ENCODE measurements at regions not wholly inside any gene's neighbourhood (a gene's known extent, or its start where the extent isn't known, plus 50 kb on each side); places are given as distances from the start of the nearest gene placed in this dataset.

DNA sequence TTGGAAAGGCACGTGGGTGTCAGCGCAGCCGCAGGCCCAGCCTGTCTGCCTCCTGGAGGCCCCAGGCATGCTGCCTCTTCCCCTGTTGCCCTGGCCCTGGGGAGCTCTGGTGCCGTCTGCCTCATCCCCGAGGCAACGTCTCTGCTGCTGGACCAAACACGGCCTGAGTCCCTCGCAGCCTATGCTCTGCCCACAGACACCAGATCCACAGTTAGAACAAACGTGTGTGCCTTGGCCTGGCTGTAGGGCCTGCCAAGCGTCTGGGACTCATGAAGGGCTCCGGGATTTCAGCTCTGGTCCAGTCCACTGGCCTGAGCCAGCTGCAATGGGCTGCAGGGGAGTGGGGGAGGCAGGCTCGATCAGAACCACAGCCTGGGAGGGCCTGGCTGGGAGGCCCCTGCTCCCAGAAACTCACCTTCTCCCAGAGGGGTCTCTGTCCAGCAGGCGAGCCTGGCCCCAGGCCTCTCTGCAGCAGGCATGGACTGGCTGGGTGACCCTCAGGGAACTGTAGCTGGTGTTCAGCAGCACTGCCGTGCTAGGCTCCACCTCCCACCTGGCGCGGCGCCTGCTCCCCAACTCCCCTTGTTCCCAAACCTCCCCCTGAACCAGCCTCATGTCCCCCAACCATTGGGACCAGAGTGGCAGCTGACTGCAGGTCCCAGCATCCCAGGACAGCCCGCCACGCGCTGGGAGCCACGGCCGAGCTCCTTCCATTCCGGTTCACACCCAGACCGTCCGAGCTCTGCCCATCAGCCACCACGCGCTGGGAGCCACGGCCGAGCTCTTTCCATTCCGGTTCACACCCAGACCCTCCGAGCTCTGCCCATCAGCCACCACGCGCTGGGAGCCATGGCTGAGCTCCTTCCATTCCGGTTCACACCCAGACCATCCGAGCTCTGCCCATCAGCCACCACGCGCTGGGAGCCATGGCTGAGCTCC lies 197.0 kb downstream of the DLL1 start:
- WGBS, 2 donors = 89 to 90% methylated on average over 12 to 16 of the region's 37 CpGs
- Histone ChIP-seq H3K4me3 (no peak overlapping the region), H3K4me1 (peaks cover 0 to 14% (median 0%) of the 10 kb centered on the region in 3 donors), H3K36me3 (no peaks in the 10 kb centered on the region), H3K27me3 (peaks cover 0 to 17% (median 0%) of the 10 kb centered on the region in 4 donors), H3K9me3 (no peaks in the 10 kb centered on the region), H3K27ac (no peak overlapping the region)
- intact Hi-C loops (cut with DNase I) = no loop called here
- TF ChIP-seq, protein P1, sequence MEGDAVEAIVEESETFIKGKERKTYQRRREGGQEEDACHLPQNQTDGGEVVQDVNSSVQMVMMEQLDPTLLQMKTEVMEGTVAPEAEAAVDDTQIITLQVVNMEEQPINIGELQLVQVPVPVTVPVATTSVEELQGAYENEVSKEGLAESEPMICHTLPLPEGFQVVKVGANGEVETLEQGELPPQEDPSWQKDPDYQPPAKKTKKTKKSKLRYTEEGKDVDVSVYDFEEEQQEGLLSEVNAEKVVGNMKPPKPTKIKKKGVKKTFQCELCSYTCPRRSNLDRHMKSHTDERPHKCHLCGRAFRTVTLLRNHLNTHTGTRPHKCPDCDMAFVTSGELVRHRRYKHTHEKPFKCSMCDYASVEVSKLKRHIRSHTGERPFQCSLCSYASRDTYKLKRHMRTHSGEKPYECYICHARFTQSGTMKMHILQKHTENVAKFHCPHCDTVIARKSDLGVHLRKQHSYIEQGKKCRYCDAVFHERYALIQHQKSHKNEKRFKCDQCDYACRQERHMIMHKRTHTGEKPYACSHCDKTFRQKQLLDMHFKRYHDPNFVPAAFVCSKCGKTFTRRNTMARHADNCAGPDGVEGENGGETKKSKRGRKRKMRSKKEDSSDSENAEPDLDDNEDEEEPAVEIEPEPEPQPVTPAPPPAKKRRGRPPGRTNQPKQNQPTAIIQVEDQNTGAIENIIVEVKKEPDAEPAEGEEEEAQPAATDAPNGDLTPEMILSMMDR (IDR thresholded peaks at IDR 0.05) = no peak
- no peak for TF ChIP-seq POLR2A (IDR thresholded peaks at IDR 0.05)
- DNase-seq = no peak

DNA sequence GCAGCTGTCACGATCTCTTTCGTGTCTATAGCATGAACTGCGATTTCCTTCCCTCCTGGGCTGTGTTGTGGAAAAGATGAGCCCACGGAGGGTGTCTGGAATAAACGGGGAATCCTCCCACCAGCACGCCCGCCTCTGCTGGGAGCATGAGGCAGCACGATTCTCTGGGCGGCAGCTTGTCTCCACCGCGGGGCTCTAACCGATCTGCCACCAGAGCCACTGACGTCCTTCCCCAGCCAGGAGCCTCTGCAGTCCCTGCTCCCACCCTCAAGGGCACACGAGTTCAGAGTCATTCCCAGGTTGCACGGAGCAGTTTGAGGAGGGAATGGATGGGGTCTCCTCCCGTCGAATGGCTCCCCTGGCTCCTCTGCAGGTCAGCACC lies 197.6 kb downstream of the DLL1 start:
- Histone ChIP-seq H3K27me3 (peaks cover 0 to 17% (median 0%) of the 10 kb centered on the region in 4 donors), H3K9me3 (no peaks in the 10 kb centered on the region), H3K4me3 (no peak overlapping the region), H3K4me1 (peaks cover 0 to 20% (median 0%) of the 10 kb centered on the region in 3 donors), H3K27ac (no peak overlapping the region), H3K36me3 (no peaks in the 10 kb centered on the region)
- intact Hi-C loops (cut with DNase I) = no loop called here
- no peak for TF ChIP-seq POLR2A (IDR thresholded peaks at IDR 0.05)
- TF ChIP-seq, protein P1 (IDR thresholded peaks at IDR 0.05) = no peak
- whole genome bisulfite sequencing, 2 donors = 75 to 85% methylated on average over 2 to 7 of the region's 17 CpGs
- DNase-seq = no peak

DNA sequence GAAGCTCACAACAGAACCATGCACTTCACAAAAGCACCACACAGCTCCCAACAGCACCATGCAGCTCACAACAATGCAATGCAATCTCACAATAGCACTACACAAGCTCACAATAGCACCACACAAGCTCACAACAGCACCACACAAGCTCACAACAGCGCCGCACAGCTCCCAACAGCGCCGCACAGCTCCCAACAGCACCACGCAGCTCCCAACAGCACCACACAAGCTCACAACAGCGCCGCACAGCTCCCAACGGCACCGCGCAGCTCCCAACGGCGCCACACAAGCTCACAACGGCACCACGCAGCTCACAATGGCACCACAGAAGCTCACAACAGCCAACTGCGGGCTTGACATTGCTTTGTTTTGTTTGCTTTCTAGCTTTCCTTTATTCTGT lies 198.1 kb downstream of the DLL1 start:
- no peak overlapping the region for H3K27ac ChIP-seq
- H3K4me1 ChIP-seq = peaks cover 0 to 22% (median 0%) of the 10 kb centered on the region in 3 donors
- TF ChIP-seq, protein P1 (IDR thresholded peaks at IDR 0.05) = no peak
- TF ChIP-seq POLR2A (IDR thresholded peaks at IDR 0.05) = no peak
- no peak overlapping the region for H3K4me3 ChIP-seq
- peaks cover 0 to 17% (median 0%) of the 10 kb centered on the region in 4 donors for H3K27me3 ChIP-seq
- 76% methylated on average over 14 to 15 of the region's 15 CpGs for WGBS, 2 donors
- H3K9me3 ChIP-seq = no peaks in the 10 kb centered on the region
- DNase-seq = no peak
- intact Hi-C loops (cut with DNase I) = no loop called here
- no peaks in the 10 kb centered on the region for H3K36me3 ChIP-seq

DNA sequence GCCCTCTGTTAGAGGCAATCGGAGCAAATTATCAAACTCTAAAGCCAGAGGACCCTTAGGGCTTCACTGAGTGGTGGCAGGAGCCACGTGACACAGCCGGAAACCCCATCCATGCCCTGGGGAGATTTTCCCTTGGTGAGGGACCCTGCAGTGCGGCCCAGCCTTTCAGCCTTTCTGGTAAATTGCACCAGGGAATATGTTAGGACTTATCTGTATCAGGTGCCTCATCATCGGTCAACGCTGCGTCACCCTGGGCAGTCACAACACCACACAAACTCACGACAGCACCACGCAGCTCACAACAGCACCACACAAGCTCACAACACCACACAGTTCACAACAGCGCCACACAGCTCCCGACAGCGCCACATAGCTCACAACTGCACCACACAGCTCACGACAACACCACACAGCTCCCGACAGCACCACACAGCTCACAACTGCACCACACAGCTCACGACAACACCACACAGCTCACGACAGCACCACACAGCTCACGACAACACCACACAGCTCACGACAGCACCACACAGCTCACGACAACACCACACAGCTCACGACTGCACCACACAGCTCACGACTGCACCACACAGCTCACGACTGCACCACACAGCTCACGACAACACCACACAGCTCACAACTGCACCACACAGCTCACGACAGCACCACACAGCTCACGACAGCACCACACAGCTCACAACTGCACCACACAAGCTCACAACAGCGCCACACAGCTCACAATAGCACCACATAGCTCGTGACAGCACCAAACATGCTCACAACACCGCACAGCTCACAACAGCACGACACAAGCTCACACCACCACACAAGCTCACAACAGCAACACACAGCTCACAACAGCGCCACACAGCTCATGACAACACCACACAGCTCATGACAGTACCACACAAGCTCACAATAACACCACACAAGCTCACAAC lies 199.0 kb downstream of the DLL1 start:
- peaks cover 0 to 22% (median 0%) of the 10 kb centered on the region in 3 donors for H3K4me1 ChIP-seq
- H3K4me3 ChIP-seq = no peak overlapping the region
- 83 to 100% methylated on average over 2 to 8 of the region's 30 CpGs for WGBS, 2 donors
- TF ChIP-seq, protein P1 (IDR thresholded peaks at IDR 0.05) = no peak
- no peak for TF ChIP-seq POLR2A (IDR thresholded peaks at IDR 0.05)
- DNase-seq = no peak
- H3K27ac ChIP-seq = no peak overlapping the region
- intact Hi-C loops (cut with DNase I) = no loop called here
- H3K9me3 ChIP-seq = no peaks in the 10 kb centered on the region
- H3K27me3 ChIP-seq = peaks cover 0 to 12% (median 0%) of the 10 kb centered on the region in 4 donors
- H3K36me3 ChIP-seq = no peaks in the 10 kb centered on the region
